NCI-H146 (cell line): ENCODE measurements at regions not wholly inside any gene's neighbourhood (a gene's known extent, or its start where the extent isn't known, plus 50 kb on each side); places are given as distances from the start of the nearest gene placed in this dataset.
"Not testable (repeated sequence)": the region's sequence is repeated elsewhere in the genome, so short reads cannot be mapped to it uniquely, and the experiment has no call there.

Source experiments
- DNase-seq: peaks from one replicate; lab custom pipeline; 2025; lab: John Stamatoyannopoulos, UW

DNA sequence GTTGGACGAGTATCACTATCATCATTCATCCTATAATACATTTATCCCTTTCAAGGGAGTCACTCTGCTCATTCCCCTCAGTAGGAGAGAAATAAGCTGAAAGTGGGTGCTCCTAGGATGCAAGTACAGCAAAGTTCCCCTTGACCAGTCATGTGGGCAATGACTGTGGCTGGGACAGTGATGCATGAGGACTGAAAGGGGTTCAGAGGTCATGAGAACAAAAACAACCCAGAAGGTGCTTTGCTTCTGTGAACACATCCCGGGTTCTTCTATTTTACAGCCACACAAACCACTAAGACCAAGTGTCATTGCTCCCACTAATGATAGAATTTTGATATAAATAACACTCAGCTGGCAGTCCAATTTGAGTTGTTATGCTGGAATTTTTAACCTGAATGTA is 177.8 kb upstream of the ADCY2 start:
- DNase-seq = no peak

DNA sequence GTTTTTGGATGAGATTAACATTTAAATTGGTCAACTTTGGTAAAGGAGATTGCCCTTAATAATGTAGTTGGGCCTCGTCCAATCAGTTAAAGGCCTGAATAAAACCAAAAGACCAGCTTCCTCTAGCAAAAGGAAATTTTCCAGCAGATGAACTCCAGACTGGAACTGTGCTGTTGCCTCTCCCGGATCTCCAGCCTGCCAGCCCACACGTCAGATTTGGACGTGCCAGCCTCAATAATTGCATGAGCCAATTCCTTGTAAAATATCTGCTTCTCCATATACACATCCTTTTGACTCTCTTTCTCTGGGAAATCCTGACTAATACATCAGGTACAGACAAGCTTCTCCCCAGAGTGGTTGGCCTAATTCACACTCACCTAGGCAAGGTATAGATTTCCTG is 175.8 kb upstream of the ADCY2 start:
- DNase-seq = no peak

DNA sequence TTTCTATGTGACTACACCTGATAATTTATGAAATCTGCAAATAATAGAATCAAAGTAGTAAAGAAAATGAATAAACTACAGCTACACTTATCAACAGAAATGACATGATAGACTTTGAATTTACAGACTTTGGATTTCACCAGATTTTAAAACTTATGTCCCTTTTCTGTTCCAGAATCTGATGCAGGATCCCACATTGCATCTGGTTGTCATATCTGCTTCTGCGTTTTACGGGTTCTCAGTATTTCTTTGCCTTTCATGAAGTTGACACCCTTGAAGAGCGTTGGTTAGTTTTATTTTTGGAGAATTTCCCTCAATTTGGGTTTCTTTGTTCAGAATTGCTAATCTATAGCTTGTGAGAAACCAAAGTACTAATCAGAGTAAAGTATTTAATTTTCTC is 174.9 kb upstream of the ADCY2 start:
- no peak for DNase-seq

DNA sequence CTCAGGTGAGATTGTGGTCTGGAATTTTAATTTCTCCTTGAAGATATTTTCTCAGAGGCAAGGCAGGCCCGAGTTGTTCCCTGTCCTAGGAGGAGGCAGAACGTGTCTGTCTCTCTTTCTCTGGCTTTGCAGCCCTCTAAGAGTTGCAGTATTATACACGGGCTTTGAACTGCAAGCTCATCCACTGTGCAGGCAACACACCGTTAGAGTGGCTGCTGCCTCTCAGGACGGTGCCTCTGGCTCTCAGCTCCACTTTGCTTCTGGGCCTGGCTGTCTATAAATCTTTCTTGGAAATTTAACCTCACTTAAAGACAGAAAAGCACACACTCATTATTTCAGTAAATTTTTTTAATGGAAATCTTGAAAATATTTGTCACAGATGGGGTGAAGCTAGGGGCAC is 170.1 kb upstream of the ADCY2 start:
- no peak for DNase-seq

DNA sequence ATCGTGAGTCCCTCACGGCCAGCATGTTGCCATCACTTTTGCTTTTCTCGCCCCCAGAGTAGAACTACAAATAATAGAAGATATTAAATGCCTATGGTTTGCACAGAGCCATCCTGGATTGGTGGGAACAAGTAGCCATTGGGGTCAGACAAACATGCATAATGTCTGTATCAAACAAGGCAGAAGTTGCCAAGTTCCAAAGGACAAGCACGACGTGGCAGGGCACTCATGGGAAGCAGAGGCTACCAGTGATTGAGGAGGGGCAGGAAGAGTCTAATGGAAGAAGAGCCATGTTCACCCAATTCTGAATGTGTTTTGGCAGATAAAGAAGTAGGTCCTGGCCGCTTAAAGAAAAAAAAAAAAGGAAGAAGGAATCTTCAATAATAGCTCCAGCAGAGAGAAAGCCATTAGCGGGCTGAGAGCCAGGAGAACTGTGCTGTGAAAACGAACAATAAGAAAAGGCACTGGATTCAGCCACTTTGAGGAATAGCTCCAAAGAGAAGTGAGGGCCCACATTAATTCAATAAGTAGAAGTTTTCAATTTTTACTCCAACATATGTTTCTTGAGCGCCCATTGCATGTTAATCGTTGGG is 153.7 kb upstream of the ADCY2 start:
- no peak for DNase-seq

DNA sequence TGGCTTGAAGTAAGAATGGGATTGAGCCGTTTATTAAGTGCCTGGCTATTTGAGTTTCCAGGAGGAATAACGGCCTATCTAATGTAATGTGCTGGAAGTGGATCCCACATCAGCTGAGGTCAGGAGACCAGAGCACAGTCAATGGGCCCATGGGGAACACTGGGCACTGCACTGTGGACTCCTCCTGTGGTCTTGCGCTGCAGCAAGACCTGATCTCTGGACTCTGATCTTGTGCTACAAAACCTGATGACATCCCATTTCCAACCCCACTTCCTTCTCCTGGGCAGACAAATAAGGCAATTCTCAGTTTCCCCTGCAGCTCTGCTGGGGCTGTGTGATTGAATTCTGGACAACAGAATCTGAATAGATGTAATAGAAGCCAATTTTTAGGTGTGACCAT is 151.7 kb upstream of the ADCY2 start:
- DNase-seq = no peak

DNA sequence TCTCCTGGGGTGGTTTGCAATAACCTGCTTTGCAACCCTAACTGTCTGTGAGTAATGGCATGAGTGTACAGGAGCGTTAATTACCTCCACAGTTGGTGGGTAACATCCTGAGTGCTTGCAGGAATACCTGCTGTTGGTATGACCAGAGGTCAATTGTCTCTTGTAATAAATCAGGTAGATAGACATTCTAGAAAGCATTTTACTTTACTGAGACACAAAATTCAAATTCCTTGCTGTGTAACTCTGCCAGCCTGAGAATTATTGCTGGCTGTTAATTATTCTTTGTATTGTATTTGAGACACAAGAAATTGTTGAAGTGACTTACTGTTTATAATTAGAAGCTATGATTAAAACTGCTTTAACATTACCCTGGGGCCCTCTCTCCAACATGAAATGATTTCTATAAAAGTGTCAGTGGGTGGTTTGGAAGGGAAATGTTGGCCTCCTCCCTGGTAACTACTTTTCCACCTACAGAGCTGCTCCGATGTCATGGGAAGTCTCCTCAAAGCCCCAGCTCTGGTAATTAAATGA is 150.8 kb upstream of the ADCY2 start:
- no peak for DNase-seq

DNA sequence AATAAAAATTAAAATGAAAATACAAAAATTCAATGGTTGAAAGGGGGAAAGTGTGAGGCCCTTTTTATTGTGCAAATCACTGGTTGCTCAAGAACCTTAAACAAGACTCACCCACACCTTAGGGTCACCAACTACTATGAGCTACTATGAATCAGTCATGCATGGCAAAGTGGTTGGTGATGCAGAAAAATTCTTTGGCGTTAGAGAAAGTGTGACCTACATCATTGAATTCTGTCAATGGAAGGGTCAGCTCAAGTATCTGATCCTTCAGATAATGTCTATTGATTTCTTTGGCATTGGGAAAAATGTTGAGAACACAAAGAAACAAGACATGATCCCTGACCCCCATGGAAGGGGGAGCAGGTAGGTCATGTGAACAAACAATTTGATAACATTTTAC is 149.7 kb upstream of the ADCY2 start:
- DNase-seq = no peak

DNA sequence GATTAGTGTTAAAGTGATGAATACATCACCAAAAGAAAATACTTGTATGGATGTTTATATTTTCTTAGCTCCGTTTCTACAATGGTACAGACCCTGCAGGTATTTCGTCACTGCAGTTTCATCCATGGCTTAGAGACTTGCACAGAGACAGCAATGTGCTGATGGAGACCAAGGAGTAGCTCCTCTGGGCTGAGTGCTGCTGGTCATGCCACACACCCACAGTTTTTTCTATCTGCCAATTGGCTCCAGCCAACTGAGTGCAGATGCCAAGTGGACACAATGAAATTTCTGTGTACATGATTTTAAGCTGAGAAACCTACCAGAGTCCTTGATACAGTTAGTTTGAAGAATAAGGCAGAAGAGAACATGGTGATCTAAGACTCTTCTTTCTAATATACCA is 145.9 kb upstream of the ADCY2 start:
- DNase-seq = no peak

DNA sequence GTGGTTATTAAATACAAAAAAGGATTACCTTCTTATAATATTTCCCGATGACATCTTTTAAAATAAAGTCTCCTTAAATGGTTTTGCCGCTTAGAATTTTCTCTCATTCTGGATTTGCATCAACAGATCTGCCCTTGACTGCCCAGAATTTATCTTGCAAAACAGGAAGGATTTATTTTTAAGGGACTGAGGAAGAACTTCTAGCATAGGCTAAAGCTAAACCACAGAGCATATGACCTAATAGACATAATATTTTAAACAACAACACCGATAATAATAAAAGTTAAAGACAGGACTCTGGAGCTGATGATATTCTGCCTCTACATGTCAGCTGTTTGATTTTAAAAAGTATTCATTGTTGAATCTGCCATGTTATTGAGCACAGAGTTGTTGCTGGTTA is 145.3 kb upstream of the ADCY2 start:
- DNase-seq = no peak

DNA sequence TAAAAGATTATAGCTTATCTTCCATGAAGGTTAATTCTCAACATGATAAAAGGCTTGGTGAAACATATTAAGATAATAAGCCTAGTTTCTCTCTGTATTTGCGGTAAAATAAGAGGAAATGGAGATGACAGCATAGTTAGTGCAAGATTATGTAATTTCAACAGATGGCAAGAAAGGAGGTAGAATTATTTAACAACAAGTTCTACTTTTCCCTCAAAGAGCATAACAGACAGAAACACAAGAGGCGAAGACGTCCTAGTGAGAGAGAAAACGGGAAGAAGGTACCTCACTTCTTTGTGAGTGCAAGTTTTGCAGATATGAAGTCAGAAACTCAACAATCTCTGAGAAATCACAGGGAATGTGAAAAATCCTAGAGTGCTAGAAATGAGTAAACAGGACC is 144.8 kb upstream of the ADCY2 start:
- no peak for DNase-seq

DNA sequence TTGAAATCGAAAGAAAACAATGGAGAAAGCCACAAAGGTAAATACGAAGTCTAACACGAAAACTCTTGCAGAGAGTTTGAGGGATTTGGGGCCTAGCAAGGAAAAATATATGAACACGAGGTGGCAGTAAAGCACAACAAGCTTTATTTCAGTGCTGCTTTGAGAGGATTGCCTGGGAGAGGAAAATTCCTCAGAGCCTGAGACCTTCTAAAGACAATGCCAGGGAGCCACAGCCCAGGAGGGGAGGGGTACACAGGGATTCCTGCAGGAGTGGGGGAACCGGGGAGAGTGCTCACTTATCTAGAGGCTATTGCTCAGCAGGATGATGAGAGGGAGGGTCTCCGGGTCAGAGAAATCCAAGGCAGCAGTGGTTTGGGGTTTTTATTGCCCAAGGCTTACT is 134.9 kb upstream of the ADCY2 start:
- DNase-seq = peak; percentile 16

DNA sequence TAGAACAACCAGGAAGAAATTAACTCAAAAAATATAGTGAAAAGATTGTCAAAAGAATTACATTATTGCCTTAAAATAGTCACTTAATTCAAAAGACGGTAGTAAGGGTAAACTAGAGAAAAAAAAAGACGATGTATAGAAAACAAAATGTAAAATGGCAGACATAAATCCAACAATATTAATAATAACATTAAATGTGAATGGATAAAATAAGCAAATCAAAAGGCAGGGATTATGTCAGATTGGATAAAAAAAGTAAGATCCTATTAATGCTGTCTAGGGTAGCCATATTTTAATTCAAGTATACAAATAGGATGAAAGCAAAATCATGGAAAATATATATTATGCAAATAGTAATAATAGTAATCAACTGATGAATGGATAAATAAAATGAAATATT is 134.0 kb upstream of the ADCY2 start:
- no peak for DNase-seq

DNA sequence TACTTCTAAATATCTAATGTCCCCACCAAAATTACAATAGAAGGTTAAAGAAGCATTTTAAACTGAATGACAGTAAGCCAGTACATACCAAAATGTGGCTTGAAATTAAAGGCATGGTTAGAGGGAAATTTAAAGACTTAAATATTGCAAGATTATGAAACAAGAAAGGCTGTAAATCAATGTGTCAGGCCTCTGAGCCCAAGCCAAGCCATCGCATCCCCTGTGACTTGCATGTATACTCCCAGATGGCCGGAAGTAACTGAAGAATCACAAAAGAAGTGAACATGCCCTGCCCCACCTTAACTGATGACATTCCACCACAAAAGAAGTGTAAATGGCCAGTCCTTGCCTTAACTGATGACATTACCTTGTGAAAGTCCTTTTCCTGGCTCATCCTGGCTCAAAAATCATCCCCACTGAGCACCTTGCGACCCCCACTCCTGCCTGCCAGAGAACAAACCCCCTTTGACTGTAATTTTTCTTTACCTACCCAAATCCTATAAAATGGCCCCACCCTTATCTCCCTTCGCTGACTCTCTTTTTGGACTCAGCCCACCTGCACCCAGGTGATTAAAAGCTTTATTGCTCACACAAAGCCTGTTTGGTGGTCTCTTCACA is 132.4 kb upstream of the ADCY2 start:
- DNase-seq = not testable (repeated sequence)

DNA sequence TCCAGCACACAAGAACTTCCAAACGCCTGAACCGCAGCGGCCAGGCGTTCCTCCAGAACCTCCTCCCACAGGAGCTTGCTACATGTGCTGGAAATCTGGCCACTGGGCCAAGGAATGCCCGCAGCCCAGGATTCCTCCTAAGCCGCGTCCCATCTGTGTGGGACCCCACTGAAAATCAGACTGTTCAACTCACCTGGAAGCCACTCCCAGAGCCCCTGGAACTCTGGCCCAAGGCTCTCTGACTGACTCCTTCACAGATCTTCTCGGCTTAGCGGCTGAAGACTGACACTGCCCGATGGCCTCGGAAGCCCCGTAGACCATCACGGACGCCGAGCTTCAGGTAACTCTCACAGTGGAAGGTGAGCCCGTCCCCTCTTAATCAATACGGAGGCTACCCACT is 130.2 kb upstream of the ADCY2 start:
- not testable (repeated sequence) for DNase-seq

DNA sequence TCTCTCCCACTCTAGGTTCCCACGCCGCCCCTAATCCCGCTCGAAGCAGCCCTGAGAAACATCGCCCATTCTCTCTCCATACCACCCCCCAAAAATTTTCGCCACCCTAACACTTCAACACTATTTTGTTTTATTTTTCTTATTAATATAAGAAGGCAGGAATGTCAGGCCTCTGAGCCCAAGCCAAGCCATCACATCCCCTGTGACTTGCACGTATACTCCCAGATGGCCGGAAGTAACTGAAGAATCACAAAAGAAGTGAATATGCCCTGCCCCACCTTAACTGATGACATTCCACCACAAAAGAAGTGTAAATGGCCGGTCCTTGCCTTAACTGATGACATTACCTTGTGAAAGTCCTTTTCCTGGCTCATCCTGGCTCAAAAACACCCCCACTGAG is 127.2 kb upstream of the ADCY2 start:
- DNase-seq = not testable (repeated sequence)

DNA sequence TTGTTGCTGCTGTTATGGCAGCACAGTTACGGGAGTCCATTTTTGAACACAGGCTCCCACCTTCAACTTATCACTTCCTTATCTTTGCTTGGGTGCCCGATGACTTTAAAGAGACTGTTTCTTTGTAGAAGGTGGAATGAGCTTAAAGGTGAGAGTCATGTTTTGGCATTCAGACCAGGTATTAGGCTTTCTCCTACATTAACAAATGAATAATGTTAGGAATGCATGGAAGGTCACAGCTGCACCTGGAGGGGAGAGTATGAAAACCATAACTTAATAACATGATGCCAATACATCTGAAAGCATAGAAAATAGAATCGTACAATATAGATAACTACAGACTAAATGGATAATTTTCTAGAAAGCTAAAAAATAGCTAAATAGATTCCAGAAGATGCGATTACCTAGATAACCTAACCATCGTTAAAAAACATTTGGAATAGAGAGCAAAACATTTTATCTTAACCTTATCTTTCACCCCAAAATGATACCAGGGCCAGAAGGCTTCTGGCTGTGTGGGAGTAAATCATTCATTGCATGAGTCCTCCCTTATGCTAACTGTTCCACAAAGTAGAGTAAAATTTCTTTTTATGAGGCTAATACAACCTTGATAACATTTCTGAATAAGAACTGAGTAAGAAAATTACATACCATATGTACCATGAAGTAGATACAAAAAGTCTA is 126.2 kb upstream of the ADCY2 start:
- DNase-seq = no peak

DNA sequence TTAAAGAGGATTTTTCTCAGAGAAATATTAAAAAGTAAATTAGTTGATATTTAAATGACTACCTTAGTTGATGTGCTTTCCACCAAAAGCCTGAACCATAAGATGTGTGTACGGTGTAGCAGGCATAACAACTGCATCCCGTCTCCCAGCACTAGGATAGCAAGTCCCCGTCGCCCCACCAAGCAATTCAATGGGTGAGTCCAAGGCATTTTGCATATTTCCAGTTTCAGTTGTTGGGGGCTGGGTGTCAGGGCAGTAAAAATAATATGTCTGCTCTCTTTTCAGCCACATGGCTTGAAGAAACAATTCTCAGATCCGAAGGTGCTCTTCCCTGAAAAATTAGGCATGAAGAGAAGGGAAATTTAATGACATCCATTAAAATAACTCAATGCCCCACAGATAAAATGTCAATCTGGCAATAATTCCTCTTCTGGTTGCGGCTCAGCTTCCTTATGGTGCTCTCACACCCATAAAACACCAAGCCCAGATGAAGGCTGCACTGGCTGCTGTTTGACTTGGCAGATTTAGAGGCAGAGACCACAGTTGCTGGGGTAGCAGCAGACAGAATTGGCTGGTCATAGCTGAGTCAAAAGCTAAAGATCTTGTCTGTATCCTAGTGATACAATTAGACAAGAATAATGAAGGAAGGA is 124.4 kb upstream of the ADCY2 start:
- no peak for DNase-seq

DNA sequence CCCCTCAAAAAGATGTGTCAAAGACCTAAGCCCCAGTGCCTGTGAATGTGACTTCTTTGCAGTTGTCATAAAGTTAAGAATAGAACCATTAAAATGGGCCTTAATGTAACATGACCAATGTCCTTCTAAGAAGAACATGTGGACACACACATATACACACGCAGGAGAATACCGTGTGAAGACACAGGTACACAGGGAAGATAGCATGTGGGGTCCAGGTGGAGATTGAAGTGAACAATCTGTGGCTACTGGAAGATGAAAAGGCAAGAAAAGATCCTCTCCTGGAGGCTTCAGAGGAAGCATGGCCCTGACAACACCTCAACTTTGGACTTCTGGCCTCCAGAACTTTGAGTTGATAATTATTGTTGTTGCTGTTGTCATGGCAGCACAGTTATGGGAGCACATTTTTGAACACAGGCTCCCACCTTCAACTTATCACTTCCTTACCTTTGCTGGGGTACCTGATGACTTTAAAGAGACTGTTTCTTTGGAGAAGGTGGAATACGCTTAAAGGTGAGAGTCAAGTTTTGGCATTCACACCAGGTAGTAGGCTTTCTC is 123.5 kb upstream of the ADCY2 start:
- no peak for DNase-seq

DNA sequence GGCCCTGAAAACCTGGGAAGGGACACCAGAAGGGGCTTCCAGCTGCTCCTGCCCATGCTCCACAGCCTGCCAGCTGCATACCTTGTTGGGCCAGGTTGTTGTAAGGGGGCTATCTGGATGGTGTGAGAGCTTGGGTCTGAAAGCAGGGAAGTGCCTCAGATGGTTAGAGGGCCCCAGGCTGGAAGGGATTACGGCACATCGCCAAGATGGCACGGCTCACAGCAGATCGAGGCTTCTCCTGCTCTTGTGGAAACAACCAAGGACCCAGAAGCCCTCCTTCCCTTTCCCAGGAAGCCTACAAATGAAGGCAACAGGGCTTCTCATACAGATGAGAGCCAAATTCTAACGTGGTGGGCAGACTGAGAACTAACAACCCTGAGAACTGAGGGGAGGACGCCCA is 121.7 kb upstream of the ADCY2 start:
- DNase-seq = no peak

DNA sequence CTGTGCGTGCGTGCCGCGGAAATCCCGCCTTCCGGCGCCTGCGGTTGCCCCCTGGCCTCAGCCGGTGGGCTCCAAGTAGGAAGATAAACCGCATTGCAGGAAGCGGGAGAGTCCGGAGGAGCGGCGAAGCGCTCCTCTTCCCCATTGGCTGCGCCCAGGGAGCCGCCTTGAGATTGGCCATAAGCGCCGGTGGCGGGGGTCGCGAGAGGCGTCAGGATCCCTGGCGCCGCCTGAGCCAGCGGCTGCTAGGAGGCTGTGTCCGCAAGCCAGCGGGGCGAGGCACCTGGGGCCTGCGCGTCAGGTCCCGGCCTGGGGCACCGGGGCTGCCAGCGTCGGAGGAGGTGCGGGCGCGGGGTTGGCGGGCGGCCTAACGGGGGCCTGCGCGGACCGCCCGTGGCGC is 106.3 kb upstream of the ADCY2 start:
- DNase-seq = not testable (repeated sequence)

DNA sequence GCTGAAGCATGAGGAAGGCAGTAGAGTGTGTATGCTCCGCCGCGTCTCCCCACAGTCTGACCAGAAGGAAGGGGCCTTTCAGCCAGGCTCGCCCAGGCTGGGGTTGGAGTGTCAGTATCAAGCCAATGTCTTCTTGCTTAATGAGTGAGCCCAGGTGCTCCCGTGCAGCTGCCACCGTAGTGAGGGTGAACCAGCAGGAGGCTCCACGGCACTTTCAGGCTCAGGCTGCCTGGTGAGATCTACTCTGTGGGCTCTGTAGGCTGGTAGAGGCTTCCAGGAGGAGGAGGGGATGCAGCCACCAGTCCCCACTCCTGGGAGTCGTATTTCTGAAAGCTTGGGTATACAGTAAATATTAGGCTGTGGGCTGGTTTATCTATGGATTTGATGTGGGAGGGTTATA is 98.1 kb upstream of the ADCY2 start:
- DNase-seq = not testable (repeated sequence)

DNA sequence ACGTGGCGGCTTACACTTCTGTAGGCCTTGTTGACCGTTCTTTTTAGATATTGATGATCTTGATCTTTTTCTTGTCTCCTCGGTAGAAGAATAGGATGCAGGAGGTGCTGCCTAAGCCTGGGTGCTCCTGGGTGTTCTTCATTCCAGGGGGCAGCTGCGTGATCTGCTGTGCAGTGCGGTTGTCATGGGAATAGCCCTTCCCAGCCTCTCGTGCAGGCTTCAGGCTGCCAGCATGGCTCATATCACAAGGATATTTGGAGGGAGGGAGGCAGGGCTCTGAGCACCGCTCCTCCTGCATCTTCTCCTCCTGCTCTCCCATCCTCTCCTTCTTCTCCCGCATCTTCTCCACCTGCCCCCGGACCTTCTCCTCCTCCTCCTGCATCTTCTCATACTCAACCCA is 96.2 kb upstream of the ADCY2 start:
- DNase-seq = not testable (repeated sequence)
